ENCODE measurements at regions not wholly inside any gene's neighbourhood (a gene's known extent, or its start where the extent isn't known, plus 50 kb on each side); places are given as distances from the start of the nearest gene placed in this dataset.
"Not testable (repeated sequence)": the region's sequence is repeated elsewhere in the genome, so short reads cannot be mapped to it uniquely, and the experiment has no call there.

- no peak for DNase-seq (ENCODE audit: low spot score)
Measured at GRCh38 chr14:49114161-49114893, 471.9 kb downstream of the RPS29 start.

- DNase-seq (ENCODE audit: low spot score), result no peak
Measured at GRCh38 chr14:49106741-49107667, 479.2 kb downstream of the RPS29 start.

GRCh38 chr14:49105956-49106355, 480.2 kb downstream of the RPS29 start:
- DNase-seq (ENCODE audit: low spot score), result no peak

GRCh38 chr14:49105512-49105911, 480.7 kb downstream of the RPS29 start:
- DNase-seq (ENCODE audit: low spot score), result no peak

- no peak for DNase-seq (ENCODE audit: low spot score)
Measured at GRCh38 chr14:49092345-49092744, 493.8 kb downstream of the RPS29 start.

- DNase-seq (ENCODE audit: low spot score), result no peak
Measured at GRCh38 chr14:49089107-49089506, 497.1 kb downstream of the RPS29 start.

GRCh38 chr14:49073292-49073691, 512.9 kb downstream of the RPS29 start:
- DNase-seq (ENCODE audit: low spot score), result not testable (repeated sequence)

GRCh38 chr14:49058511-49058910, 527.7 kb downstream of the RPS29 start:
- no peak for DNase-seq (ENCODE audit: low spot score)

GRCh38 chr14:49057838-49058510, 528.2 kb downstream of the RPS29 start:
- peak; percentile 8 for DNase-seq (ENCODE audit: low spot score)

GRCh38 chr14:49056021-49056420, 530.2 kb downstream of the RPS29 start:
- DNase-seq (ENCODE audit: low spot score), result no peak

- no peak for DNase-seq (ENCODE audit: low spot score)
Measured at GRCh38 chr14:49052521-49052920, 533.7 kb downstream of the RPS29 start.

GRCh38 chr14:49051328-49052060, 534.7 kb downstream of the RPS29 start:
- no peak for DNase-seq (ENCODE audit: low spot score)

GRCh38 chr14:49050822-49051221, 535.4 kb downstream of the RPS29 start:
- DNase-seq (ENCODE audit: low spot score), result no peak

- DNase-seq (ENCODE audit: low spot score), result no peak
Measured at GRCh38 chr14:49049711-49050110, 536.5 kb downstream of the RPS29 start.

- DNase-seq (ENCODE audit: low spot score), result no peak
Measured at GRCh38 chr14:49044981-49045380, 541.2 kb downstream of the RPS29 start.

GRCh38 chr14:49036984-49037516, 549.1 kb downstream of the RPS29 start:
- no peak for DNase-seq (ENCODE audit: low spot score)

GRCh38 chr14:49036266-49036665, 549.9 kb downstream of the RPS29 start:
- no peak for DNase-seq (ENCODE audit: low spot score)

GRCh38 chr14:49033131-49033530, 553.0 kb downstream of the RPS29 start:
- no peak for DNase-seq (ENCODE audit: low spot score)

GRCh38 chr14:49031710-49032109, 554.5 kb downstream of the RPS29 start:
- not testable (repeated sequence) for DNase-seq (ENCODE audit: low spot score)

- no peak for DNase-seq (ENCODE audit: low spot score)
Measured at GRCh38 chr14:49019467-49020115, 566.6 kb downstream of the RPS29 start.

GRCh38 chr14:49017447-49017846, 568.7 kb downstream of the RPS29 start:
- DNase-seq (ENCODE audit: low spot score), result peak; percentile 5

Measured in HuH-7 (cell line).